ENCODE measurements at regions not wholly inside any gene's neighbourhood (a gene's known extent, or its start where the extent isn't known, plus 50 kb on each side); places are given as distances from the start of the nearest gene placed in this dataset.

GRCh38 chr2:160871953-160872352 lies 288.3 kb upstream of the TANK start:
- no peak for TF ChIP-seq POLR2A (IDR thresholded peaks at IDR 0.05)
- no peak for TF ChIP-seq CTCF (IDR thresholded peaks at IDR 0.05)

Data from Peyer's patch (tissue), 4 donors.